ENCODE measurements at regions not wholly inside any gene's neighbourhood (a gene's known extent, or its start where the extent isn't known, plus 50 kb on each side); places are given as distances from the start of the nearest gene placed in this dataset.
A peak's percentile ranks its signal among the peaks of the same experiment; 100 is the strongest.

- H3K9me3 ChIP-seq (ENCODE audit: control insufficient read depth, low read length, poor library complexity, severe bottlenecking): no peaks in the 10 kb centered on the region
- ATAC-seq (no peak), DNase-seq (no peak)
- Mint-ChIP-seq H3K27ac (no peak overlapping the region), H3K36me3 (ENCODE audit: low read depth) (no peaks in the 10 kb centered on the region), H3K4me3 (no peak overlapping the region), H3K27me3 (no peaks in the 10 kb centered on the region), H3K4me1 (no peaks in the 10 kb centered on the region)
Observed at GRCh38 chr12:61853945-61854344, 406.3 kb upstream of the USP15 start.

DNA sequence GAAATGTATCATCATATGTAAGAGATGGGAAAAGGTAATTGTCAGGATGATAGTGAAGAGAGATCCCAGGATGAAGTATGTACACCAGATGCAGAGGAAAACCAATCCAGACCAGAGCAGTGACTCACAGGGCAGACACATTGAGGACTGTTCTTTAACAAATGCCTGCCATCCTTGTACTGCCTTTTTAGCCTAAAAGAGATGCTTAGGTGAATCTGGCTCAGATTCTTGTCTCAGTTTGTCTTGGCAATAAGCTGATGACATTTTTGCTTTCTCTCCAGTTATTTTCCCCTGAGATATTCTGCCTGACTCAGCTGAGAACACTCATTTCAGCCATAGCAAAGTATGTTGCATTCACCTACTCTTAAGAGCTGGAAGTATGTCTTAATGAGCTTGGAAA, 405.3 kb upstream of the USP15 start:
- ATAC-seq (no peak), DNase-seq (no peak)
- H3K4me3 Mint-ChIP-seq: no peak overlapping the region
- H3K27me3 Mint-ChIP-seq: no peaks in the 10 kb centered on the region
- no peaks in the 10 kb centered on the region for H3K36me3 Mint-ChIP-seq (ENCODE audit: low read depth)
- no peaks in the 10 kb centered on the region for H3K4me1 Mint-ChIP-seq
- H3K27ac Mint-ChIP-seq: no peak overlapping the region
- no peaks in the 10 kb centered on the region for H3K9me3 ChIP-seq (ENCODE audit: control insufficient read depth, low read length, poor library complexity, severe bottlenecking)

DNA sequence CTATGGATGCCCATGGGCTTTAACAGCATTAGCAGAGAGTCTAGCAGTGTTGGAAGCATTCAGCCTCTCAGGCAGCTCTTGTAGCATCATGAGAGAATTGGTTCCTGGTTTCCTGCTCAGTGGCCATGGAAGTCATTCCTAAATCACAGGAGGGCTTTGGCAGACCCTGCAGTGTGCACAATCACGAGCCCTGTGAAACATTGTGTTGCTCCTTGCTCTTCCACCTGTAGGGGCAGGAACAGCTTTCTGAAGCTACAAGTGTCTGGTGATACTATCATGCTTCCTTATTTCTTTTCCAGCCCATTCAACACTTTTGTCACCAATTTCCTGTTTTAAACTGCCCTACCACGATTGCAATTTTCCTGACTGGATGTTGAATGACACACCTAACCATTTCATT, 402.2 kb upstream of the USP15 start:
- no peak overlapping the region for H3K27ac Mint-ChIP-seq
- no peaks in the 10 kb centered on the region for H3K27me3 Mint-ChIP-seq
- no peak for DNase-seq
- no peak for ATAC-seq
- H3K36me3 Mint-ChIP-seq (ENCODE audit: low read depth): no peaks in the 10 kb centered on the region
- no peak overlapping the region for H3K4me3 Mint-ChIP-seq
- H3K9me3 ChIP-seq (ENCODE audit: control insufficient read depth, low read length, poor library complexity, severe bottlenecking): no peaks in the 10 kb centered on the region
- no peaks in the 10 kb centered on the region for H3K4me1 Mint-ChIP-seq

GRCh38 chr12:61860451-61860850, 399.8 kb upstream of the USP15 start:
- Mint-ChIP-seq H3K27me3 (no peaks in the 10 kb centered on the region), H3K27ac (no peak overlapping the region), H3K36me3 (ENCODE audit: low read depth) (no peaks in the 10 kb centered on the region), H3K4me1 (no peaks in the 10 kb centered on the region), H3K4me3 (no peak overlapping the region)
- ATAC-seq (no peak), DNase-seq (no peak)
- H3K9me3 ChIP-seq (ENCODE audit: control insufficient read depth, low read length, poor library complexity, severe bottlenecking): no peaks in the 10 kb centered on the region

- no peak for ATAC-seq
- H3K9me3 ChIP-seq (ENCODE audit: control insufficient read depth, low read length, poor library complexity, severe bottlenecking): no peaks in the 10 kb centered on the region
- H3K4me1 Mint-ChIP-seq: no peaks in the 10 kb centered on the region
- H3K4me3 Mint-ChIP-seq: no peak overlapping the region
- no peaks in the 10 kb centered on the region for H3K27me3 Mint-ChIP-seq
- no peak for DNase-seq
- H3K36me3 Mint-ChIP-seq (ENCODE audit: low read depth): no peaks in the 10 kb centered on the region
- H3K27ac Mint-ChIP-seq: no peak overlapping the region
Observed at GRCh38 chr12:61862986-61863385, 397.2 kb upstream of the USP15 start.

DNA sequence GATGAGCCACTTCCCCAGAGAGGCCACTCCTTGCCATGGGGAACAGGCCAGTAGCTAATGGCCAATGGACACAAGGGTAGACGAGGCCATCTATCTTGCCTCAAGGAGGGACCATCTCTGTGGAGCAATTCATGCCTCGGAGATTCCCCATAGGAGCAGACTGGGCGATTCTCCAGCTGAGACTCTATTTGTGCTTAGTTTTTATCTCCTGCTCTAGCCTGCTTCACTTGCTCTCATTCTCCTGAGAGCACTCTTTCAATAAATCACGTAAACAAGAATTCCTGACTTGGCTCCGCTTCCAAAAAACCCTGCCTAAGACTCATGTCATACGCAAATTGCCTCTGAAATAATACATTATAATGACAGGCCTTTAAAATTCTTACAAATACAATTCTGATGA, 396.4 kb upstream of the USP15 start:
- ATAC-seq: no peak
- no peak overlapping the region for H3K4me3 Mint-ChIP-seq
- no peaks in the 10 kb centered on the region for H3K4me1 Mint-ChIP-seq
- H3K27ac Mint-ChIP-seq: no peak overlapping the region
- no peaks in the 10 kb centered on the region for H3K36me3 Mint-ChIP-seq (ENCODE audit: low read depth)
- no peaks in the 10 kb centered on the region for H3K27me3 Mint-ChIP-seq
- DNase-seq: no peak
- no peaks in the 10 kb centered on the region for H3K9me3 ChIP-seq (ENCODE audit: control insufficient read depth, low read length, poor library complexity, severe bottlenecking)

- no peaks in the 10 kb centered on the region for H3K4me1 Mint-ChIP-seq
- no peaks in the 10 kb centered on the region for H3K36me3 Mint-ChIP-seq (ENCODE audit: low read depth)
- no peak overlapping the region for H3K27ac Mint-ChIP-seq
Observed at GRCh38 chr12:61869796-61870195, 390.4 kb upstream of the USP15 start.

GRCh38 chr12:61870658-61871484, 389.3 kb upstream of the USP15 start:
- H3K27me3 Mint-ChIP-seq: no peaks in the 10 kb centered on the region
- no peaks in the 10 kb centered on the region for H3K4me1 Mint-ChIP-seq
- no peaks in the 10 kb centered on the region for H3K9me3 ChIP-seq (ENCODE audit: control insufficient read depth, low read length, poor library complexity, severe bottlenecking)
- ATAC-seq (peak; percentile 54), DNase-seq (no peak)
- no peaks in the 10 kb centered on the region for H3K36me3 Mint-ChIP-seq (ENCODE audit: low read depth)
- no peak overlapping the region for H3K27ac Mint-ChIP-seq
- H3K4me3 Mint-ChIP-seq: no peak overlapping the region

More at GRCh38 chr12:61869796-61870195, 390.4 kb upstream of the USP15 start:
- Mint-ChIP-seq H3K27me3 (no peaks in the 10 kb centered on the region), H3K4me3 (no peak overlapping the region)
- H3K9me3 ChIP-seq (ENCODE audit: control insufficient read depth, low read length, poor library complexity, severe bottlenecking): no peaks in the 10 kb centered on the region
- ATAC-seq (no peak), DNase-seq (no peak)

DNA sequence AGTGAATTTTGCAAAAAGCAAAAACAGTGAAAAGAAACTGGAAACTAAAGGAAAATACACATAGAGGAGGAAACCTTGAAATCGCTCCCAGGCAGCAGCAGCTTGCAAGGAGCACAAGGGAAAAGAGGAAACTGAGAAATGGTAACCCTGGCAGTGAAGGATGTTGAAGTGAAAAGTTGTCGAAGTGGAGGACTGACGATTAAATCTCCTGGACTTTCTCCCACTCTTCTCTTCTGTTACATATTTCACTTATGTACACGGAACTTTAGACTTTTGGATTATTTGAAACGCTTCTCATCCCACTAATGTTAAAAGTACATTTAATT, 388.8 kb upstream of the USP15 start:
- no peaks in the 10 kb centered on the region for H3K4me1 Mint-ChIP-seq
- no peak overlapping the region for H3K27ac Mint-ChIP-seq
- DNase-seq (no peak), ATAC-seq (no peak)
- no peaks in the 10 kb centered on the region for H3K27me3 Mint-ChIP-seq
- H3K9me3 ChIP-seq (ENCODE audit: control insufficient read depth, low read length, poor library complexity, severe bottlenecking): no peaks in the 10 kb centered on the region
- H3K4me3 Mint-ChIP-seq: no peak overlapping the region
- H3K36me3 Mint-ChIP-seq (ENCODE audit: low read depth): no peaks in the 10 kb centered on the region

DNA sequence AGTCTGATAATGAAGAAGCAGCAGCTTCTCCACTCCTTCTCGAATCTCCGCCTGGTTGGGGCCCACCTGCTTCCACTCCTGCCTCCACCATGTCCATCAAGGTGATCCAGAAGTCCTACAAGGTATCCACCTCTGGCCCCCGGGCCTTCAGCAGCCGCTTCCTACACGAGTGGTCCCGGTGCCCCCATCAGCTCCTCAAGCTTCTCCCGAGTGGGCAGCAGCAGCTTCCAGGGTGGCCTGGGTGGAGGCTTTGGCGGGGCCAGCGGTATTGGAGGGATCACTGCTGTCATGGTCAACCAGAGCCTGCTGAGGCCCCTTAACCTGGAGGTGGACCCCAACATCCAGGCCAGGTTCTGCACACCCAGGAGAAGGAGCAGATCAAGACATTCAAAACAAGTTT, 381.0 kb upstream of the USP15 start:
- Mint-ChIP-seq H3K27ac (no peak overlapping the region), H3K36me3 (ENCODE audit: low read depth) (no peaks in the 10 kb centered on the region), H3K27me3 (no peaks in the 10 kb centered on the region), H3K4me1 (no peaks in the 10 kb centered on the region), H3K4me3 (no peak overlapping the region)
- ATAC-seq: no peak
- DNase-seq: no peak
- H3K9me3 ChIP-seq (ENCODE audit: control insufficient read depth, low read length, poor library complexity, severe bottlenecking): no peaks in the 10 kb centered on the region

GRCh38 chr12:61880186-61880585, 380.0 kb upstream of the USP15 start:
- Mint-ChIP-seq H3K27ac (no peak overlapping the region), H3K4me3 (no peak overlapping the region), H3K36me3 (ENCODE audit: low read depth) (no peaks in the 10 kb centered on the region), H3K27me3 (no peaks in the 10 kb centered on the region), H3K4me1 (no peaks in the 10 kb centered on the region)
- H3K9me3 ChIP-seq (ENCODE audit: control insufficient read depth, low read length, poor library complexity, severe bottlenecking): no peaks in the 10 kb centered on the region
- ATAC-seq: no peak
- no peak for DNase-seq

DNA sequence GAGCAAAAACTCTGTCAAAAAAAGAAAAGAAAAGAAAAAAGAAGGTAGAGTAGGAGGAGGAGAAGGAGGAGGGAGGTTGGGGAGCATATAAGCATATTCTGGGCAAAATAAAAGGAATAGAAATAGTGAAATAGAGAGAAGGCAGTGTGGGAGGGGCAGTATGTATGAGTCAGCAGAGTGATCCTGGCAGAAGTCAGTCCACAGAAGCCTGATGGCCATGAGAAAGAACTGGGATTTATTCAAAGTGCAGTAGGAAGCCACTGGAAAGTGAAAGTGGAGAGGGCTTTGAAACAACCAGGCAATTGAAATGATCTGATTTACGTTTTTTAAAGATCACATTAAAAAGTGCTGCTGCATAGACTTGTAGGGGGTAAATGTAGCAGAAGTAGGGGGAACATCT, 368.6 kb upstream of the USP15 start:
- no peaks in the 10 kb centered on the region for H3K27me3 Mint-ChIP-seq
- H3K4me3 Mint-ChIP-seq: no peak overlapping the region
- no peaks in the 10 kb centered on the region for H3K36me3 Mint-ChIP-seq (ENCODE audit: low read depth)
- no peak for ATAC-seq
- H3K4me1 Mint-ChIP-seq: no peaks in the 10 kb centered on the region
- H3K27ac Mint-ChIP-seq: no peak overlapping the region
- peaks cover 3% of the 10 kb centered on the region for H3K9me3 ChIP-seq (ENCODE audit: control insufficient read depth, low read length, poor library complexity, severe bottlenecking)
- no peak for DNase-seq

DNA sequence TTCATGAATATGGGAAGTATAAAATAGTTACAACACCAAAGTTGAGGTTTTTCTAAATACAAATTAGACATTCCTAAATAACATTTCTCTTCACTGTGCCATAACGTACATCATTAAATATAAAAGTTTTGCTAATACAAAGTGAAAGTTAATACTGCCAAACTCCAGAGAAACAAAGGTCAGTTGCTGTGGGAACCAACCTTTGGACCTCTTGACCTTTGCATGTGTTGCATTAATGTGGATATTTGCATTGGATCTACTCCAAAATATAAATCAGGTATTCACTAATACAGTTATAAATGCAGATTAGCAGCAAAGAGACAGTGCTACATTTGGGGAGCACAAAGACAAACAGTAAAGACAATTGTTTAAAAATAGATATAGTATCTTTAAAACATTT, 366.0 kb upstream of the USP15 start:
- H3K4me3 Mint-ChIP-seq: no peak overlapping the region
- H3K4me1 Mint-ChIP-seq: no peaks in the 10 kb centered on the region
- DNase-seq (no peak), ATAC-seq (no peak)
- H3K27me3 Mint-ChIP-seq: no peaks in the 10 kb centered on the region
- H3K9me3 ChIP-seq (ENCODE audit: control insufficient read depth, low read length, poor library complexity, severe bottlenecking): peaks cover under 1% of the 10 kb centered on the region
- no peak overlapping the region for H3K27ac Mint-ChIP-seq
- H3K36me3 Mint-ChIP-seq (ENCODE audit: low read depth): no peaks in the 10 kb centered on the region

GRCh38 chr12:61896436-61896835, 363.8 kb upstream of the USP15 start:
- H3K36me3 Mint-ChIP-seq (ENCODE audit: low read depth): no peaks in the 10 kb centered on the region
- no peaks in the 10 kb centered on the region for H3K9me3 ChIP-seq (ENCODE audit: control insufficient read depth, low read length, poor library complexity, severe bottlenecking)
- DNase-seq (no peak), ATAC-seq (no peak)
- H3K4me3 Mint-ChIP-seq: no peak overlapping the region
- no peaks in the 10 kb centered on the region for H3K4me1 Mint-ChIP-seq
- H3K27me3 Mint-ChIP-seq: no peaks in the 10 kb centered on the region
- H3K27ac Mint-ChIP-seq: no peak overlapping the region
